PC-9 (cell line): ENCODE measurements at regions not wholly inside any gene's neighbourhood (a gene's known extent, or its start where the extent isn't known, plus 50 kb on each side); places are given as distances from the start of the nearest gene placed in this dataset.

Experiments
- BruUV-seq: library from RNA; stranded (reverse); fragments of 400-500 nt; replicated peaks from 2 replicates; lab custom pipeline; 2021; lab: Mats Ljungman, UMichigan
- CTCF ChIA-PET: fragments of 300-600 bp; sonication (Branson Sonifier 250); formaldehyde crosslinking; loops from one replicate; lab custom pipeline; 2022; ENCODE audit warnings: antibody characterized with exemption; lab: Charles Lee
- POLR2A ChIA-PET: fragments of 300-600 bp; sonication (Branson Sonifier 250); formaldehyde crosslinking; loops from one replicate; lab custom pipeline; 2022; ENCODE audit warnings: antibody characterized with exemption; ENCODE audit not compliant: unreplicated experiment; lab: Charles Lee
- DNase-seq, 2 experiments: peaks; one replicate each; pipeline versions ENCODE4 v3.0.0 to v3.0.0-alpha.2; 2015 to 2022; ENCODE audit warnings: mixed read lengths in 1 of 2
- H2AFZ ChIP-seq: fragments of 200-600 bp; sonication (generic); 2 replicates; pipeline ENCODE4 v1.8.1; 2017; ENCODE audit warnings: antibody characterized with exemption
- H3F3A ChIP-seq: fragments of 200-600 bp; sonication (generic); 2 replicates; pipeline ENCODE4 v1.8.1; 2017; ENCODE audit warnings: antibody characterized with exemption, mild to moderate bottlenecking, low read depth; ENCODE audit not compliant: insufficient read depth
- H3K27ac ChIP-seq: fragments of 200-600 bp; sonication (generic); 2 replicates; pipeline ENCODE4 v1.6.1; 2016; ENCODE audit warnings: mixed run types
- H3K27me3 ChIP-seq: fragments of 200-600 bp; sonication (generic); 2 replicates; pipeline ENCODE4 v1.6.1; 2016; ENCODE audit warnings: low read depth, mixed run types; ENCODE audit not compliant: insufficient read depth
- H3K36me3 ChIP-seq: fragments of 200-600 bp; sonication (generic); 2 replicates; pipeline ENCODE4 v1.6.1; 2016; ENCODE audit warnings: low read depth, mixed run types
- H3K4me1 ChIP-seq: fragments of 200-600 bp; sonication (generic); replicated peaks from 2 replicates; pipeline ENCODE4 v1.6.1; 2016; ENCODE audit warnings: mixed run types; ENCODE audit not compliant: insufficient read depth
- H3K4me2 ChIP-seq: fragments of 200-600 bp; sonication (generic); 2 replicates; pipeline ENCODE4 v1.6.1; 2017; ENCODE audit warnings: mixed run types
- H3K4me3 ChIP-seq: fragments of 200-600 bp; sonication (generic); 2 replicates; pipeline ENCODE4 v1.6.1; 2016; ENCODE audit warnings: mixed run types
- H3K79me2 ChIP-seq: fragments of 200-600 bp; sonication (generic); 2 replicates; pipeline ENCODE4 v1.6.1; 2017; ENCODE audit warnings: low read depth, mixed run types
- H3K9me2 ChIP-seq: fragments of 200-600 bp; sonication (generic); 2 replicates; pipeline ENCODE4 v1.8.1; 2017; ENCODE audit warnings: mild to moderate bottlenecking; ENCODE audit not compliant: insufficient read depth
- H3K9me3 ChIP-seq: fragments of 200-600 bp; sonication (generic); 2 replicates; pipeline ENCODE4 v1.8.1; 2016; ENCODE audit warnings: low read depth; ENCODE audit not compliant: insufficient read depth
- H4K20me1 ChIP-seq: fragments of 200-600 bp; sonication (generic); 2 replicates; pipeline ENCODE4 v1.8.1; 2017; ENCODE audit not compliant: insufficient read depth
- EZH2 ChIP-seq: fragments of 200-600 bp; sonication (generic); IDR thresholded peaks from 2 replicates; pipeline ENCODE4 v1.8.0; 2017; ENCODE audit warnings: antibody characterized with exemption, low read depth
- intact Hi-C: fragments of 100-400 bp; cut with micrococcal nuclease; formaldehyde crosslinking; loops from one replicate; pipeline ENCODE4 v1.10.0; 2022; ENCODE audit not compliant: unreplicated experiment
- TF ChIP-seq, protein P1 (sequence below): fragments of 200-600 bp; sonication (generic); conservative IDR thresholded peaks from 2 replicates; pipeline ENCODE4 v1.6.1; 2017; ENCODE audit warnings: mixed run types, antibody characterized with exemption, mild to moderate bottlenecking, moderate library complexity

GRCh38 chr14:96960598-96961116 lies 163.5 kb downstream of the VRK1 start:
- no peaks in the 10 kb centered on the region for H3K36me3 ChIP-seq
- H3K4me2 ChIP-seq: no peak overlapping the region
- ChIA-PET CTCF (no interaction called here), POLR2A (no interaction called here)
- no peaks in the 10 kb centered on the region for H3K9me3 ChIP-seq
- no peaks in the 10 kb centered on the region for H3F3A ChIP-seq
- no peak overlapping the region for H3K27ac ChIP-seq
- H4K20me1 ChIP-seq: no peaks in the 10 kb centered on the region
- H2AFZ ChIP-seq: no peak overlapping the region
- no peaks in the 10 kb centered on the region for H3K9me2 ChIP-seq
- TF ChIP-seq, protein P1, sequence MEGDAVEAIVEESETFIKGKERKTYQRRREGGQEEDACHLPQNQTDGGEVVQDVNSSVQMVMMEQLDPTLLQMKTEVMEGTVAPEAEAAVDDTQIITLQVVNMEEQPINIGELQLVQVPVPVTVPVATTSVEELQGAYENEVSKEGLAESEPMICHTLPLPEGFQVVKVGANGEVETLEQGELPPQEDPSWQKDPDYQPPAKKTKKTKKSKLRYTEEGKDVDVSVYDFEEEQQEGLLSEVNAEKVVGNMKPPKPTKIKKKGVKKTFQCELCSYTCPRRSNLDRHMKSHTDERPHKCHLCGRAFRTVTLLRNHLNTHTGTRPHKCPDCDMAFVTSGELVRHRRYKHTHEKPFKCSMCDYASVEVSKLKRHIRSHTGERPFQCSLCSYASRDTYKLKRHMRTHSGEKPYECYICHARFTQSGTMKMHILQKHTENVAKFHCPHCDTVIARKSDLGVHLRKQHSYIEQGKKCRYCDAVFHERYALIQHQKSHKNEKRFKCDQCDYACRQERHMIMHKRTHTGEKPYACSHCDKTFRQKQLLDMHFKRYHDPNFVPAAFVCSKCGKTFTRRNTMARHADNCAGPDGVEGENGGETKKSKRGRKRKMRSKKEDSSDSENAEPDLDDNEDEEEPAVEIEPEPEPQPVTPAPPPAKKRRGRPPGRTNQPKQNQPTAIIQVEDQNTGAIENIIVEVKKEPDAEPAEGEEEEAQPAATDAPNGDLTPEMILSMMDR: no peak
- no TSS peak for BruUV-seq
- H3K4me3 ChIP-seq: no peak overlapping the region
- no peaks in the 10 kb centered on the region for H3K79me2 ChIP-seq
- no peak for DNase-seq
- H3K27me3 ChIP-seq: no peaks in the 10 kb centered on the region
- H3K4me1 ChIP-seq: no peaks in the 10 kb centered on the region
- intact Hi-C loops: no loop called here

DNA sequence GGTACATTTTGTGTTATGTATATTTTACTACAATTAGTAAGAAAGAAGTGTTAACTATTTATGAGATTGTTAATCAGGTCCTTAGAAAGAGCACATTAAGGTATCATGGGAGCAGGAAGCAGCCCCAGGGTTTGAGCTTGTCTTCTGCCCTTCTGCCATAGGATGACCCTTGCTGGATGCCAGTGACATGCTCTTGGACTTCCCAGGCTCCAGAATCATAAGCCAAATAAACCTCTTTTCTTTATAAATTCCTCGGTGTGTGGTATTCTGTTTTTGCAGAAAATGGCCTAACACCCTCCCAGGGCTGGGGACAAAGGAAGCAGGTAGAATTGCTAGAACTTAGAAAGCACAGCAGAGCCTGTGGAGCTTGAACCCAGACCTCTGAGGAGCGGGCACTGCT lies 164.7 kb downstream of the VRK1 start:
- TF ChIP-seq, protein P1: no peak
- TF ChIP-seq EZH2: no peak
- ChIA-PET POLR2A (no interaction called here), CTCF (no interaction called here)
- no peaks in the 10 kb centered on the region for H3K79me2 ChIP-seq
- H3K27me3 ChIP-seq: no peaks in the 10 kb centered on the region
- no peak overlapping the region for H3K4me2 ChIP-seq
- H2AFZ ChIP-seq: no peak overlapping the region
- no peak for DNase-seq
- no peak overlapping the region for H3K4me3 ChIP-seq
- no peaks in the 10 kb centered on the region for H3K9me3 ChIP-seq
- no TSS peak for BruUV-seq
- no peaks in the 10 kb centered on the region for H3K9me2 ChIP-seq
- no peak overlapping the region for H3K27ac ChIP-seq
- no peaks in the 10 kb centered on the region for H3F3A ChIP-seq
- no peaks in the 10 kb centered on the region for H4K20me1 ChIP-seq
- no peaks in the 10 kb centered on the region for H3K4me1 ChIP-seq
- H3K36me3 ChIP-seq: no peaks in the 10 kb centered on the region
- intact Hi-C loops: no loop called here

DNA sequence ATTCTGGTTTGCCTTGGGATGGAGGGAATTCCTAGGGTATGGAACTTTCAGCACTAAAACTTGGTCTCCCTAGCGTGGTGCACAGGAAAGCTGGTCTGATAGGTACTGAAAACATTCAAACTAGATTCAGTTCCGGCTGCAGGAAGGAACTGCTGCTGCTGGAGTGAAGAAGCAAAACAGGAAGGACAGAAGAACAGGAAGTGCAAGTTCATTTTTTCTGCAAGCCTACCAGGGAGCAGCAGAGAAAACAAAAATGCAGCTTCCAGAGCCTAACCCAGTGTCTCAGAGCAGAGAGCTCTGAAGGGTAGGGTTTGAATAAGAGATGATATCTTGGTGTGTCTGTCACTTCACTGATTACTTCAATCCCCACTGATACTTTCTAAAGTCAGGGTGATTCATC lies 165.2 kb downstream of the VRK1 start:
- intact Hi-C loops: no loop called here
- POLR2A ChIA-PET: no interaction called here
- Histone ChIP-seq H3K4me2 (no peak overlapping the region), H3K4me3 (no peak overlapping the region), H3K9me2 (no peaks in the 10 kb centered on the region), H3K27ac (no peak overlapping the region), H3K9me3 (no peaks in the 10 kb centered on the region), H3K27me3 (no peaks in the 10 kb centered on the region), H3K79me2 (no peaks in the 10 kb centered on the region), H4K20me1 (no peaks in the 10 kb centered on the region), H2AFZ (no peak overlapping the region), H3K36me3 (no peaks in the 10 kb centered on the region), H3F3A (no peaks in the 10 kb centered on the region), H3K4me1 (no peaks in the 10 kb centered on the region)
- CTCF ChIA-PET: no interaction called here
- TF ChIP-seq, protein P1: no peak
- TF ChIP-seq EZH2: no peak
- BruUV-seq: no TSS peak
- no peak for DNase-seq
